ENCODE measurements at regions not wholly inside any gene's neighbourhood (a gene's known extent, or its start where the extent isn't known, plus 50 kb on each side); places are given as distances from the start of the nearest gene placed in this dataset.
A peak's percentile ranks its signal among the peaks of the same experiment; 100 is the strongest.

- Histone ChIP-seq H3K9me3 (ENCODE audit: insufficient read depth in 2 of 2, low read depth in 1 of 2, low read length in 1 of 2) (no peaks in the 10 kb centered on the region), H2BK20ac (ENCODE audit: low read length) (no peak overlapping the region), H3K56ac (replicated peaks; ENCODE audit: insufficient read length, low read depth, low read length) (no peak overlapping the region), H3K23ac (ENCODE audit: insufficient read length) (no peak overlapping the region), H2AK5ac (ENCODE audit: low read depth, low read length) (no peak overlapping the region), H3K27ac (ENCODE audit: low read depth, low read length) (no peak overlapping the region), H2AFZ (ENCODE audit: low read length) (peak overlapping the region; percentile 10; the same call in 1 of the 2 replicates), H3K23me2 (ENCODE audit: low read depth, low read length) (no peaks in the 10 kb centered on the region), H2BK12ac (ENCODE audit: low read depth, low read length) (no peak overlapping the region), H3K4ac (replicated peaks; ENCODE audit: insufficient read length, low read depth, low read length) (no peak overlapping the region), H2BK120ac (replicated peaks; ENCODE audit: low read depth, low read length) (no peak overlapping the region), H3K4me1 (replicated peaks in 1 of 4; ENCODE audit: control insufficient read depth in 3 of 4, insufficient read depth in 4 of 4, low read length in 3 of 4) (peaks cover 0 to 6% (median 5%) of the 10 kb centered on the region in 4 experiments; a peak in 4 of 7 replicates), H2BK5ac (ENCODE audit: low read depth, low read length) (no peak overlapping the region), H3K36me3 (ENCODE audit: control insufficient read depth in 2 of 4, insufficient read depth in 4 of 4, low read length in 3 of 4) (no peaks in the 10 kb centered on the region), H3K79me2 (ENCODE audit: control insufficient read depth in 1 of 2, insufficient read depth in 2 of 2, low read length in 2 of 2) (no peaks in the 10 kb centered on the region), H3K9ac (replicated peaks in 1 of 4; ENCODE audit: extremely low read depth in 1 of 4, low read depth in 3 of 4, low read length in 3 of 4) (no peak overlapping the region), H3K14ac (ENCODE audit: insufficient read length) (no peak overlapping the region), H2BK15ac (ENCODE audit: low read length) (no peak overlapping the region), H3K79me1 (ENCODE audit: low read depth, low read length) (no peaks in the 10 kb centered on the region), H3K4me2 (ENCODE audit: insufficient read depth in 1 of 2, low read depth in 2 of 2, low read length in 2 of 2) (no peak overlapping the region), H3K4me3 (ENCODE audit: extremely low read depth in 1 of 4, insufficient read depth in 2 of 4, low read depth in 3 of 4, low read length in 4 of 4) (no peak overlapping the region), H4K20me1 (replicated peaks in 1 of 2; ENCODE audit: control insufficient read depth in 1 of 2, insufficient read depth in 2 of 2, low read length in 2 of 2) (no peaks in the 10 kb centered on the region), H4K5ac (ENCODE audit: insufficient read length, low read depth, low read length) (no peak overlapping the region), H3K27me3 (replicated peaks in 1 of 4; ENCODE audit: control insufficient read depth in 3 of 4, extremely low read depth in 1 of 4, insufficient read depth in 3 of 4, low read length in 3 of 4) (0 out of 7 replicates have a peak, but pooled peaks cover 0 to 3% (median 0%) of the 10 kb centered on the region in 4 experiments), H4K8ac (ENCODE audit: extremely low read depth, insufficient read depth, low read length) (no peak overlapping the region), H3K18ac (ENCODE audit: extremely low read depth, low read length) (no peak overlapping the region), H4K91ac (replicated peaks; ENCODE audit: insufficient read length, low read length) (no peak overlapping the region)
- POLR2A ChIA-PET (ENCODE audit: partially characterized antibody): no interaction called here
- DNase-seq (ENCODE audit: low read depth in 1 of 2, low spot score in 2 of 2) (no peak), FAIRE-seq (no peak)
- CTCF ChIA-PET (ENCODE audit: partially characterized antibody): interaction anchor here (0.6 to 1.2 kb wide), 3 partner anchors 16 to 114 kb away, joined by 3 read pairs; no protein-coding TSS in a partner anchor
- WGBS, 2 experiments (ENCODE audit: extremely low coverage in 1 of 2, insufficient coverage in 1 of 2, insufficient read length in 1 of 2, insufficient replicate concordance in 2 of 2, low coverage in 1 of 2, low lambda C conversion rate in 2 of 2, missing lambda C conversion rate in 1 of 2): 91% methylated on average over 2 of the region's 2 CpGs; no CpG with 5 or more reads in 1 of the 2 experiments
- TF ChIP-seq CBX8 (IDR thresholded peaks at IDR 0.05; ENCODE audit: borderline replicate concordance, low read depth, low read length): no peak
- no peak for TF ChIP-seq SIRT6 (IDR thresholded peaks at IDR 0.05; ENCODE audit: low read length)
- no peak for TF ChIP-seq E2F6 (IDR thresholded peaks at IDR 0.05)
- TF ChIP-seq CTCF (IDR thresholded peaks at IDR 0.05; ENCODE audit: control extremely low read depth in 1 of 3, insufficient read depth in 1 of 3, low read depth in 1 of 3, low read length in 3 of 3): no peak
- TF ChIP-seq TCF12 (IDR thresholded peaks at IDR 0.05; ENCODE audit: low read depth, low read length): no peak
- no peak for TF ChIP-seq PHF8 (conservative IDR thresholded peaks at IDR 0.05; ENCODE audit: low read depth, low read length)
- no peak for TF ChIP-seq SUZ12 (IDR thresholded peaks at IDR 0.05; ENCODE audit: low read length)
- no peak for TF ChIP-seq YY1 (IDR thresholded peaks at IDR 0.05; ENCODE audit: low read depth, low read length)
- TF ChIP-seq NRF1 (IDR thresholded peaks at IDR 0.05; ENCODE audit: low read depth, low read length): no peak
- no peak for TF ChIP-seq TBP (IDR thresholded peaks at IDR 0.05; ENCODE audit: low read depth, low read length)
- no peak for TF ChIP-seq RXRA (IDR thresholded peaks at IDR 0.05; ENCODE audit: insufficient read depth, low read depth, low read length)
Measured at GRCh38 chr6:109301418-109301817, 80.8 kb downstream of the CD164 start.
